ENCODE measurements at regions not wholly inside any gene's neighbourhood (a gene's known extent, or its start where the extent isn't known, plus 50 kb on each side); places are given as distances from the start of the nearest gene placed in this dataset.
"Not testable (repeated sequence)": the region's sequence is repeated elsewhere in the genome, so short reads cannot be mapped to it uniquely, and the experiment has no call there.

GRCh38 chr1:198809247-198809646 lies 170.4 kb downstream of the PTPRC start:
- no peak for DNase-seq (ENCODE audit: low read depth)

- no peak for DNase-seq (ENCODE audit: low read depth)
These were observed 172.6 kb downstream of the PTPRC start for GRCh38 chr1:198811449-198811848.

GRCh38 chr1:198823626-198824025 lies 184.8 kb downstream of the PTPRC start:
- no peak for DNase-seq (ENCODE audit: low read depth)

- DNase-seq (ENCODE audit: low read depth): no peak
These were observed 186.4 kb downstream of the PTPRC start for GRCh38 chr1:198825254-198825653.

- no peak for DNase-seq (ENCODE audit: low read depth)
These were observed 190.5 kb downstream of the PTPRC start for GRCh38 chr1:198829356-198829755.

GRCh38 chr1:198829944-198830343 lies 191.1 kb downstream of the PTPRC start:
- no peak for DNase-seq (ENCODE audit: low read depth)

- no peak for DNase-seq (ENCODE audit: low read depth)
These were observed 191.6 kb downstream of the PTPRC start for GRCh38 chr1:198830412-198830811.

GRCh38 chr1:198833706-198834503 lies 195.1 kb downstream of the PTPRC start:
- DNase-seq (ENCODE audit: low read depth): no peak

- no peak for DNase-seq (ENCODE audit: low read depth)
These were observed 198.6 kb downstream of the PTPRC start for GRCh38 chr1:198837278-198838021.

GRCh38 chr1:198838022-198838342 lies 199.1 kb downstream of the PTPRC start:
- no peak for DNase-seq (ENCODE audit: low read depth)

GRCh38 chr1:198841477-198841876 lies 202.6 kb downstream of the PTPRC start:
- no peak for DNase-seq (ENCODE audit: low read depth)

- no peak for DNase-seq (ENCODE audit: low read depth)
These were observed 203.8 kb downstream of the PTPRC start for GRCh38 chr1:198842686-198843085.

GRCh38 chr1:198845271-198845670 lies 206.4 kb downstream of the PTPRC start:
- DNase-seq (ENCODE audit: low read depth): no peak

GRCh38 chr1:198845851-198846250 lies 207.0 kb downstream of the PTPRC start:
- DNase-seq (ENCODE audit: low read depth): no peak

- no peak for DNase-seq (ENCODE audit: low read depth)
These were observed 207.7 kb downstream of the PTPRC start for GRCh38 chr1:198846556-198846955.

GRCh38 chr1:198848206-198848605 lies 209.4 kb downstream of the PTPRC start:
- DNase-seq (ENCODE audit: low read depth): no peak

GRCh38 chr1:198848649-198849048 lies 209.8 kb downstream of the PTPRC start:
- DNase-seq (ENCODE audit: low read depth): no peak

GRCh38 chr1:198849093-198849492 lies 210.3 kb downstream of the PTPRC start:
- DNase-seq (ENCODE audit: low read depth): no peak

- no peak for DNase-seq (ENCODE audit: low read depth)
These were observed 211.4 kb downstream of the PTPRC start for GRCh38 chr1:198850196-198850595.

- DNase-seq (ENCODE audit: low read depth): not testable (repeated sequence)
These were observed 212.1 kb downstream of the PTPRC start for GRCh38 chr1:198850966-198851365.

- no peak for DNase-seq (ENCODE audit: low read depth)
These were observed 217.8 kb downstream of the PTPRC start for GRCh38 chr1:198856601-198857000.

GRCh38 chr1:198858033-198858432 lies 219.2 kb downstream of the PTPRC start:
- DNase-seq (ENCODE audit: low read depth): no peak

- DNase-seq (ENCODE audit: low read depth): no peak
These were observed 221.5 kb downstream of the PTPRC start for GRCh38 chr1:198860371-198860770.

GRCh38 chr1:198861636-198862035 lies 222.8 kb downstream of the PTPRC start:
- no peak for DNase-seq (ENCODE audit: low read depth)
